AG04449 (cell line): ENCODE measurements at regions not wholly inside any gene's neighbourhood (a gene's known extent, or its start where the extent isn't known, plus 50 kb on each side); places are given as distances from the start of the nearest gene placed in this dataset.
"Not testable (repeated sequence)": the region's sequence is repeated elsewhere in the genome, so short reads cannot be mapped to it uniquely, and the experiment has no call there.

ENCODE experiments used
- CTCF ChIA-PET: fragments of 350-600 bp; formaldehyde crosslinking; extraction: SDS; loops from one replicate; lab custom pipeline; 2021; ENCODE audit warnings: antibody characterized with exemption; lab: Yijun Ruan, JAX
- POLR2A ChIA-PET: fragments of 400-600, 350-600 bp; formaldehyde crosslinking; extraction: SDS; loops from one replicate; lab custom pipeline; 2020; ENCODE audit warnings: antibody characterized with exemption, inconsistent platforms; lab: Yijun Ruan, JAX
- DNase-seq: peaks from one replicate; pipeline ENCODE4 v3.0.0-alpha.2; 2010; ENCODE audit warnings: low read depth, low spot score
- H3K4me3 ChIP-seq: 2 replicates; pipeline ENCODE4 v1.5.1; 2011; ENCODE audit warnings: low read depth, mild to moderate bottlenecking, control low read depth, low read length
- CTCF ChIP-seq: IDR thresholded peaks from one replicate; pipeline ENCODE4 v1.5.1; 2011; ENCODE audit warnings: mild to moderate bottlenecking, moderate library complexity, low read length, control low read depth, inconsistent platforms; ENCODE audit not compliant: insufficient read depth; ENCODE audit errors: missing control alignments

GRCh38 chr1:214126697-214127146 lies 138.9 kb downstream of the PROX1 start:
- ChIA-PET CTCF (interaction anchor here (1.2 to 1.5 kb wide), 2 partner anchors 882 to 1004 kb away, joined by 4 to 5 read pairs; no protein-coding TSS in a partner anchor), POLR2A (no interaction called here)
- no peak for DNase-seq
- no peak for TF ChIP-seq CTCF
- H3K4me3 ChIP-seq, result no peak overlapping the region

- ChIA-PET CTCF (no interaction called here), POLR2A (no interaction called here)
- no peak for DNase-seq
- TF ChIP-seq CTCF, result no peak
- no peak overlapping the region for H3K4me3 ChIP-seq
Observed at GRCh38 chr1:214127705-214128104, 139.9 kb downstream of the PROX1 start.

- TF ChIP-seq CTCF, result no peak
- ChIA-PET POLR2A (no interaction called here), CTCF (no interaction called here)
- no peak for DNase-seq
- no peak overlapping the region for H3K4me3 ChIP-seq
Observed at GRCh38 chr1:214135886-214136285, 145.1 kb upstream of the SMYD2 start.

DNA sequence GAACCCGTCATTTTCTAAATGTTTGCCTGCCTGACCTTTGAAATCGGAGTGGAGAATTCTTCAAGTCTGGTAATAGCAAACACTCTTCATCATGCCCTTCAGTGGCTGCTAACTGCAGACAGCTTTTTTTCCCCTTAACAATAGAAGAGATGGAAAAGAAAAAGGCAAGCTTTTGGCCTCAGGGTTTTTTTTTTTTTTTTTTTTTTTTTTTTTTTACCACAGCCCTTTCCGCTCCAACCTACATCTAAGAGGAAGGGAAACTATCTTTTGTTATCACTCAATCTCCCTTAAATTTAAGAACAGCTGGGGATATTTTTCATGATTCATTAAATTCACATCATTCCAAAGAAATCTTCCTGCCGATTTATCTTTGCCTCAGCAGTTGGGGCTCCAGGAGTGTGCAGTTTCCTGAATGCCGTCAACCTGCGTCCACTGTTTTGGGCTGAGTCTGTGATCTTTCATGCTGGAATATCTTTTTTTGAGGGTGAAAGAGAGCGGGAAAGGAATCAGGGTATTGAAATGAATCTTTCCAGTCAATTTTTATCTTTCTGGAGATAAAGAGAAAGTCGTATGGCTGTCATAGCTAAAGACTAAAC lies 144.5 kb upstream of the SMYD2 start:
- CTCF ChIA-PET, result no interaction called here
- no peak overlapping the region for H3K4me3 ChIP-seq
- POLR2A ChIA-PET, result no interaction called here
- no peak for DNase-seq
- no peak for TF ChIP-seq CTCF

DNA sequence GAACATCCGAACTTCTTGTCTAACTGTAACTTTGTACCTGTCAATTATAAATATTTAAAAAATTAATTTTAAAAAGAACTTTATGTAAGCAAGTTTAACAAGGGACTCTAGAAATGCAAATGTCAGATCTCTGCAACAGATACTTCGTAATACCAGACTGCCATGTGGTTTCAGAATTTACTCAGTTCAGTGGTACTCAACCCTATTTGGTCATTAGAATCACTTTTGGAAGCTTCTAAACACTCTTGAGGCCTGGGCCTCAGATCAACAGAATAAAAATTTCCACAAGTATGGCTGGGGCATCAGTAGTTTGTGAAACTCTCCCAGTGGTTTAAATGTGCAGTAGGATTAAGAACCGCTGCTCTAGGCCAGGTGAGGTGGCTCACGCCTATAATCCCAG lies 139.5 kb upstream of the SMYD2 start:
- no peak overlapping the region for H3K4me3 ChIP-seq
- DNase-seq, result no peak
- ChIA-PET POLR2A (no interaction called here), CTCF (no interaction called here)
- TF ChIP-seq CTCF, result no peak

GRCh38 chr1:214143006-214143992 lies 137.7 kb upstream of the SMYD2 start:
- no peak overlapping the region for H3K4me3 ChIP-seq
- DNase-seq, result no peak
- no peak for TF ChIP-seq CTCF
- CTCF ChIA-PET, result interaction anchor here (2.1 kb wide), 1 partner anchor 1021 kb away, joined by 4 read pairs; no protein-coding TSS in a partner anchor
- POLR2A ChIA-PET, result no interaction called here

- POLR2A ChIA-PET, H3K4me3 ChIP-seq, DNase-seq: not testable (repeated sequence)
- CTCF ChIA-PET, result interaction anchor here (2.1 kb wide), 1 partner anchor 1022 kb away, joined by 4 read pairs; no protein-coding TSS in a partner anchor
Observed at GRCh38 chr1:214144521-214144920, 136.4 kb upstream of the SMYD2 start.
